ENCODE measurements at regions not wholly inside any gene's neighbourhood (a gene's known extent, or its start where the extent isn't known, plus 50 kb on each side); places are given as distances from the start of the nearest gene placed in this dataset.

- no peak for TF ChIP-seq CTCF (IDR thresholded peaks at IDR 0.05; ENCODE audit: control insufficient read depth, insufficient read depth, low read depth, low read length, missing control alignments)
- H3K4me3 ChIP-seq (ENCODE audit: control insufficient read depth, low read depth, low read length) = no peak overlapping the region
- no peak for DNase-seq (ENCODE audit: low read depth)
Observed at GRCh38 chr6:97423190-97423589, 140.2 kb upstream of the MMS22L start.

- no peak overlapping the region for H3K4me3 ChIP-seq (ENCODE audit: control insufficient read depth, low read depth, low read length)
- no peak for DNase-seq (ENCODE audit: low read depth)
- no peak for TF ChIP-seq CTCF (IDR thresholded peaks at IDR 0.05; ENCODE audit: control insufficient read depth, insufficient read depth, low read depth, low read length, missing control alignments)
Observed at GRCh38 chr6:97427648-97428047, 144.6 kb upstream of the MMS22L start.

DNA sequence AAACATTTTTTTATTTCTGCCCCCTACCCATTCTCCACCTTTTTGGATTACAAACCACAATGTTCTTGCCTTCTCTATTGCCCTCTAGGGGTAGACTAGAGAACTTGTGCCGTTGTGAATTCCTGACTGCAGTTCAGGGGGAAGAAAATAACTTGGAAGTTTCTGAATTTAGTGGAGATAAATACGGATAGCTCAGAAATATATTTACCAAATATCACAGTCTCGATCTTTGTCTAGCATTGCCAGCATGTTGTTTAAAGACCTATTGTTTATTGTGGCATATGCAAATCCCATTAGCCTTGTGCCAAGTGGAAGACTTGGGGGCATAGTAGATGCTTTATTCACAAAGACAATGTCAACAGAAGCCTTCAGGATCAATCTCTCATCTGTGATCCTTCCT, 154.1 kb upstream of the MMS22L start:
- DNase-seq (ENCODE audit: low read depth) = peak; percentile 7
- H3K4me3 ChIP-seq (ENCODE audit: control insufficient read depth, low read depth, low read length) = no peak overlapping the region
- TF ChIP-seq CTCF (IDR thresholded peaks at IDR 0.05; ENCODE audit: control insufficient read depth, insufficient read depth, low read depth, low read length, missing control alignments) = peak; percentile 81

GRCh38 chr6:97438011-97438671, 155.1 kb upstream of the MMS22L start:
- no peak for TF ChIP-seq CTCF (IDR thresholded peaks at IDR 0.05; ENCODE audit: control insufficient read depth, insufficient read depth, low read depth, low read length, missing control alignments)
- no peak overlapping the region for H3K4me3 ChIP-seq (ENCODE audit: control insufficient read depth, low read depth, low read length)
- no peak for DNase-seq (ENCODE audit: low read depth)

GRCh38 chr6:97440590-97441176, 157.7 kb upstream of the MMS22L start:
- TF ChIP-seq CTCF (IDR thresholded peaks at IDR 0.05; ENCODE audit: control insufficient read depth, insufficient read depth, low read depth, low read length, missing control alignments) = peak; percentile 50
- H3K4me3 ChIP-seq (ENCODE audit: control insufficient read depth, low read depth, low read length) = no peak overlapping the region

DNA sequence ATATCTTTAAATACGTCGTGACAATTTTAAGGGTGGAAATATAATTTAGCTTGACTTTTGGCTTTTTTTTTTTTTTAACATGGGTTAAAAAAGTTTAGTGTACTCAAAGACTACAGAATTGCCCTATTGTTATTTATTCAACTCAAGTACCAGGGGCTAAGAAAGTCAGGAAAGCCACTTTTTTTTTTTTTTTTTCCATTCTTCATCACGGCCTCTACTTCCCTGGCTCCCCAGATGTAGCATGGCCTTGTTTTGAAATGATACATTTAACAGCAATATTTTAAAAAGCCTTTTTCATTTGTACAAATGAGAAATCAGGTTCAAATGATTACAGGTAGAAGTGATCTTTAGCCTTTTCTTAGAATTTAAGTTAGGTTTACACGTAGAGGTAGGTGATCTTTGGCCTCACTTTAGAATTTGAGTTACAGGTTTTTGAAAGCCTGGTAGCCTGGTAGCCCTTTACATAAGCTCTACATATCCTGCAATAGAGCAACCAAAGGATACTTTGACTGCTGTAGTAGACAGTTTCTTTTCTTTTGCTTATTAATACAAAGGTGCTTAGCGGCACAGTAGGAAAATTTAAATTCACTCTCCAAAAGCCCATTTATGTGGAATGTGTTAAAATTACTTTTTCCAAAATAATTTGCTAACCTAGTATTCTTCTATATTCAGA, 160.5 kb upstream of the MMS22L start:
- H3K4me3 ChIP-seq (ENCODE audit: control insufficient read depth, low read depth, low read length) = no peak overlapping the region
- no peak for DNase-seq (ENCODE audit: low read depth)
- no peak for TF ChIP-seq CTCF (IDR thresholded peaks at IDR 0.05; ENCODE audit: control insufficient read depth, insufficient read depth, low read depth, low read length, missing control alignments)

More at GRCh38 chr6:97440590-97441176, 157.7 kb upstream of the MMS22L start:
- DNase-seq (ENCODE audit: low read depth) = no peak
